PC-9 (cell line): ENCODE measurements at regions not wholly inside any gene's neighbourhood (a gene's known extent, or its start where the extent isn't known, plus 50 kb on each side); places are given as distances from the start of the nearest gene placed in this dataset.
"Not testable (repeated sequence)": the region's sequence is repeated elsewhere in the genome, so short reads cannot be mapped to it uniquely, and the experiment has no call there.

ENCODE experiments used
- BruUV-seq: library from RNA; stranded (reverse); fragments of 400-500 nt; replicated peaks from 2 replicates; lab custom pipeline; 2021; lab: Mats Ljungman, UMichigan
- CTCF ChIA-PET: fragments of 300-600 bp; sonication (Branson Sonifier 250); formaldehyde crosslinking; loops from one replicate; lab custom pipeline; 2022; ENCODE audit warnings: antibody characterized with exemption; lab: Charles Lee
- POLR2A ChIA-PET: fragments of 300-600 bp; sonication (Branson Sonifier 250); formaldehyde crosslinking; loops from one replicate; lab custom pipeline; 2022; ENCODE audit warnings: antibody characterized with exemption; ENCODE audit not compliant: unreplicated experiment; lab: Charles Lee
- DNase-seq, 2 experiments: peaks; one replicate each; pipeline versions ENCODE4 v3.0.0 to v3.0.0-alpha.2; 2015 to 2022; ENCODE audit warnings: mixed read lengths in 1 of 2
- H2AFZ ChIP-seq: fragments of 200-600 bp; sonication (generic); 2 replicates; pipeline ENCODE4 v1.8.1; 2017; ENCODE audit warnings: antibody characterized with exemption
- H3F3A ChIP-seq: fragments of 200-600 bp; sonication (generic); 2 replicates; pipeline ENCODE4 v1.8.1; 2017; ENCODE audit warnings: antibody characterized with exemption, mild to moderate bottlenecking, low read depth; ENCODE audit not compliant: insufficient read depth
- H3K27ac ChIP-seq: fragments of 200-600 bp; sonication (generic); 2 replicates; pipeline ENCODE4 v1.6.1; 2016; ENCODE audit warnings: mixed run types
- H3K27me3 ChIP-seq: fragments of 200-600 bp; sonication (generic); 2 replicates; pipeline ENCODE4 v1.6.1; 2016; ENCODE audit warnings: low read depth, mixed run types; ENCODE audit not compliant: insufficient read depth
- H3K36me3 ChIP-seq: fragments of 200-600 bp; sonication (generic); 2 replicates; pipeline ENCODE4 v1.6.1; 2016; ENCODE audit warnings: low read depth, mixed run types
- H3K4me1 ChIP-seq: fragments of 200-600 bp; sonication (generic); replicated peaks from 2 replicates; pipeline ENCODE4 v1.6.1; 2016; ENCODE audit warnings: mixed run types; ENCODE audit not compliant: insufficient read depth
- H3K4me2 ChIP-seq: fragments of 200-600 bp; sonication (generic); 2 replicates; pipeline ENCODE4 v1.6.1; 2017; ENCODE audit warnings: mixed run types
- H3K4me3 ChIP-seq: fragments of 200-600 bp; sonication (generic); 2 replicates; pipeline ENCODE4 v1.6.1; 2016; ENCODE audit warnings: mixed run types
- H3K79me2 ChIP-seq: fragments of 200-600 bp; sonication (generic); 2 replicates; pipeline ENCODE4 v1.6.1; 2017; ENCODE audit warnings: low read depth, mixed run types
- H3K9me2 ChIP-seq: fragments of 200-600 bp; sonication (generic); 2 replicates; pipeline ENCODE4 v1.8.1; 2017; ENCODE audit warnings: mild to moderate bottlenecking; ENCODE audit not compliant: insufficient read depth
- H3K9me3 ChIP-seq: fragments of 200-600 bp; sonication (generic); 2 replicates; pipeline ENCODE4 v1.8.1; 2016; ENCODE audit warnings: low read depth; ENCODE audit not compliant: insufficient read depth
- H4K20me1 ChIP-seq: fragments of 200-600 bp; sonication (generic); 2 replicates; pipeline ENCODE4 v1.8.1; 2017; ENCODE audit not compliant: insufficient read depth
- EZH2 ChIP-seq: fragments of 200-600 bp; sonication (generic); IDR thresholded peaks from 2 replicates; pipeline ENCODE4 v1.8.0; 2017; ENCODE audit warnings: antibody characterized with exemption, low read depth
- intact Hi-C: fragments of 100-400 bp; cut with micrococcal nuclease; formaldehyde crosslinking; loops from one replicate; pipeline ENCODE4 v1.10.0; 2022; ENCODE audit not compliant: unreplicated experiment
- TF ChIP-seq, protein P1 (sequence below): fragments of 200-600 bp; sonication (generic); conservative IDR thresholded peaks from 2 replicates; pipeline ENCODE4 v1.6.1; 2017; ENCODE audit warnings: mixed run types, antibody characterized with exemption, mild to moderate bottlenecking, moderate library complexity

DNA sequence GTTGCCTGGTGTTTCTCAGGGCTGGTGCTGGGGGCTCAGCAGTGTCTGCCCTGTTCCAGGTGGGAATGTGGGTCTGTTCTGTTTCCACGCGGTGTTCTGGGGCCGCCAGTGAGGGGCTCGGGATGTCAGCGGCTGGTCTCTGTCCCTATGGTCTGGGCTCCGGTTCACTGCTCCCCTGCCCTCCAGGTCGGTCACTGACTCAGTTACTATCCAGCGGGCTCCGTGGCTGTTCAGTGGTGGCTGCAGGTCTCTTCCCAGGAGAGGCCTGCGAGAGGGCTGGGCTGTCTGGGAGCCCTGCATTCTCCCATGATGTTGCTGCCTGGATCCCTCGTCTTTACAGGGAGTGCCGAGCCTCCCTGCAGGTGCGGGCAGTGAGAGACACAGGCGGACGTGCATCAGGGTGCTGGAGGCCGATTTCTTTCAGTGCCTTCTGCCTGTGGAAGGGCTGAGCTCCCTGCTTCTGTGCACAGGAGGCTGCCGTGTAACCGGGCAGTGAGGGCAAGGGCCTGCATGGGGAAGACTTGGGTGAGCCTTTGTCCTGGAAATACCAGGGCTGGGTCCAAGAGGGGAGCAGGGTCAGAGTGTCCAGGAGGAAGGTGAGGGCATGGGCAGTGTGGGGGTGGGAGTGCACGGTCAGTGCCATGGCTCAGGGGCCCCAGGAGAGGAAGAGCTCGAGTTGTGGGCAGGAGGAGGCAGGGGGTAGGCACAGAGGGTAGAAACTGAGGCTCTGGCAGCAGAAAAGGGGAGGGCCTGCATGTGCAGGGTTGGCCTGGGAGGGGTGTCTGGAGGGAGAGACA, 391.0 kb downstream of the TMEM121 start:
- intact Hi-C loops, POLR2A ChIA-PET, H4K20me1 ChIP-seq, BruUV-seq, CTCF ChIA-PET, H3K27ac ChIP-seq, H3K9me2 ChIP-seq, H3K36me3 ChIP-seq, H3F3A ChIP-seq, H3K4me1 ChIP-seq, DNase-seq, H3K4me3 ChIP-seq, H3K79me2 ChIP-seq, H2AFZ ChIP-seq, H3K9me3 ChIP-seq, H3K4me2 ChIP-seq: not testable (repeated sequence)
- peaks cover 39% of the 10 kb centered on the region for H3K27me3 ChIP-seq

DNA sequence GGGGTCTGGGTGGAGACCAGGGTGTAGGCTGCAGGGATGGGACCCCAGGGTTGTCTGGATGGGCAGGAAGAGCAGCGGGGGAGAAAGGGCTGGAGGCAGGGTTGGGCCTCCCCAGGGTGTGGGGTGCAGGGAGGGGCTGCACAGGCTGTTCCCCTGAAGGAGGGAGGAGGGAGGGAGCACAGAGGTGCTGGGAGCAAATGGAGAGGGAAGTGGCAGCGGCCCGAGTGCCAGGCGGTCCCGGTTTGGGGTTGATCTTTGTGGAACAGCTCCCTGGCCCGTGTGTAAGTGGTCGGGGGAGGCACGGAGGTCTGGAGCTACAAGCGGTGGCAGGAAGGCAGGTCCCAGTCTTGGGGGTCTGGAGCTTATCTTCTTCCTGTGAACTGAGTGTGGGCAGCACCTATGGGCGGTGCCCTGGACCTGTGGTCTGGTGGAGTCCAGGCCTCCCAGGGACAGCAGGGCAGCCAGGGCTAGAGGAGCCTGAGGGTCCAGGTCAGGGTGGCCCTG, 391.6 kb downstream of the TMEM121 start:
- Histone ChIP-seq H3K9me3 (no peaks in the 10 kb centered on the region), H2AFZ (no peak overlapping the region), H3K4me3 (no peak overlapping the region), H3K4me1 (no peaks in the 10 kb centered on the region), H3K79me2 (no peaks in the 10 kb centered on the region), H3F3A (no peaks in the 10 kb centered on the region), H3K27ac (no peak overlapping the region), H3K9me2 (no peaks in the 10 kb centered on the region), H4K20me1 (no peaks in the 10 kb centered on the region), H3K27me3 (peaks cover 46% of the 10 kb centered on the region), H3K36me3 (no peaks in the 10 kb centered on the region), H3K4me2 (no peak overlapping the region)
- ChIA-PET CTCF (no interaction called here), POLR2A (no interaction called here)
- intact Hi-C loops, result no loop called here
- BruUV-seq, result no TSS peak
- TF ChIP-seq, protein P1, sequence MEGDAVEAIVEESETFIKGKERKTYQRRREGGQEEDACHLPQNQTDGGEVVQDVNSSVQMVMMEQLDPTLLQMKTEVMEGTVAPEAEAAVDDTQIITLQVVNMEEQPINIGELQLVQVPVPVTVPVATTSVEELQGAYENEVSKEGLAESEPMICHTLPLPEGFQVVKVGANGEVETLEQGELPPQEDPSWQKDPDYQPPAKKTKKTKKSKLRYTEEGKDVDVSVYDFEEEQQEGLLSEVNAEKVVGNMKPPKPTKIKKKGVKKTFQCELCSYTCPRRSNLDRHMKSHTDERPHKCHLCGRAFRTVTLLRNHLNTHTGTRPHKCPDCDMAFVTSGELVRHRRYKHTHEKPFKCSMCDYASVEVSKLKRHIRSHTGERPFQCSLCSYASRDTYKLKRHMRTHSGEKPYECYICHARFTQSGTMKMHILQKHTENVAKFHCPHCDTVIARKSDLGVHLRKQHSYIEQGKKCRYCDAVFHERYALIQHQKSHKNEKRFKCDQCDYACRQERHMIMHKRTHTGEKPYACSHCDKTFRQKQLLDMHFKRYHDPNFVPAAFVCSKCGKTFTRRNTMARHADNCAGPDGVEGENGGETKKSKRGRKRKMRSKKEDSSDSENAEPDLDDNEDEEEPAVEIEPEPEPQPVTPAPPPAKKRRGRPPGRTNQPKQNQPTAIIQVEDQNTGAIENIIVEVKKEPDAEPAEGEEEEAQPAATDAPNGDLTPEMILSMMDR, result no peak
- no peak for TF ChIP-seq EZH2
- no peak for DNase-seq

DNA sequence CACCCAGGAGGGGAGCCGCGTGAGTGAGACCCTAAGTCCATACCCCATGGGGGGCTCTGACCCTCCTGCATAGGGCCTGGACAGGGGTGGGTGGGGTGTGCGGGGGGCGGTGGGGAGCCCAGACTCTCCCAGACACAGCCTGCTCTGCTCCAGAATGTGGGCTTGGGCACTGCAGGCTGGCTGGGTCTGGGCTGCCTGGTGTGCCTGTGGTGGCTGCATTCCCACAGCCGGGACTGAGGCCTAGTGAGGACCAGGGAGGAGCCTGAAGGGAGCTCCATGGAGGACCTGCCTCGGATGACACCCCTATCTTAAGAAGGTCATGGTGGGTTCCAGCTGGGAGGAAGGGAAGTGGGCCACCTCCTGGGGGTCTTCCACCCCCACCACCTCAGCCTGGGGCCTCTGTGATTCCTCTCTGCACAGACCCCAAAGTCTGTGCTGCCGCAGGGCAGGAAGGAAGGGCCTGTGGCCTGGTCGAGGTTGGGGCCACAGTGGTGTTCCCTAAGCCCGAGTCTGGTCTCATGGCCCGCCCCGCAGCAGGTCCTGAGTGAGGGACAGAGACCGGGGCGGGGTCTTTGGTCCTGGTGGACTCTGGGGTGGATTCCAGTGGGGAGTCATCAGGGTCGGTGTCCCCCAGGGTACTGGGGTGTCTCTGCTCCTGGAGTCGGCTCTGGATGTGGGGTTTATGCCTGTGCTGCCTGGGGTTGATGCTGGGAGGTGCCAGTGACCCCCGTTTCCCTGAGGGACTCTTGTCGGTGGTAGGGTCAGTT, 392.3 kb downstream of the TMEM121 start:
- Histone ChIP-seq H4K20me1 (no peaks in the 10 kb centered on the region), H3K9me3 (no peaks in the 10 kb centered on the region), H3K4me1 (no peaks in the 10 kb centered on the region), H3K27me3 (peaks cover 46% of the 10 kb centered on the region), H3K27ac (no peak overlapping the region), H3K4me2 (no peak overlapping the region), H3K9me2 (no peaks in the 10 kb centered on the region), H2AFZ (no peak overlapping the region), H3K4me3 (no peak overlapping the region), H3K79me2 (no peaks in the 10 kb centered on the region), H3F3A (no peaks in the 10 kb centered on the region), H3K36me3 (no peaks in the 10 kb centered on the region)
- POLR2A ChIA-PET, result no interaction called here
- DNase-seq, result no peak
- no peak for TF ChIP-seq EZH2
- TF ChIP-seq, protein P1, result no peak
- BruUV-seq, result no TSS peak
- intact Hi-C loops, result no loop called here
- CTCF ChIA-PET, result no interaction called here
